Calu3 (cell line): ENCODE measurements at regions not wholly inside any gene's neighbourhood (a gene's known extent, or its start where the extent isn't known, plus 50 kb on each side); places are given as distances from the start of the nearest gene placed in this dataset.

Experiments used
- BruUV-seq: library from RNA; stranded (reverse); fragments of 400-500 nt; replicated peaks from 2 replicates; lab custom pipeline; 2021; lab: Mats Ljungman, UMichigan
- CTCF ChIA-PET: fragments of 300-600 bp; sonication (Branson Sonifier 250); formaldehyde crosslinking; loops from one replicate; lab custom pipeline; 2022; ENCODE audit warnings: antibody characterized with exemption; lab: Charles Lee
- DNase-seq: peaks from one replicate; pipeline ENCODE4 v3.0.0; 2022
- H3K27ac Mint-ChIP-seq: one replicate; pipeline ENCODE4 v1.8.0; 2022; ENCODE audit warnings: mixed read lengths; ENCODE audit not compliant: unreplicated experiment
- H3K27me3 Mint-ChIP-seq: one replicate; pipeline ENCODE4 v1.8.0; 2022; ENCODE audit warnings: mixed read lengths; ENCODE audit not compliant: unreplicated experiment
- H3K36me3 Mint-ChIP-seq: one replicate; pipeline ENCODE4 v1.8.0; 2022; ENCODE audit warnings: mild to moderate bottlenecking, moderate library complexity, mixed read lengths; ENCODE audit not compliant: insufficient read depth, unreplicated experiment
- H3K4me1 Mint-ChIP-seq: one replicate; pipeline ENCODE4 v1.8.0; 2022; ENCODE audit warnings: mild to moderate bottlenecking, low read depth, mixed read lengths; ENCODE audit not compliant: unreplicated experiment
- H3K4me3 Mint-ChIP-seq: one replicate; pipeline ENCODE4 v1.8.0; 2022; ENCODE audit warnings: mild to moderate bottlenecking, low read depth, moderate library complexity, mixed read lengths; ENCODE audit not compliant: unreplicated experiment
- H3K9me3 Mint-ChIP-seq: one replicate; pipeline ENCODE4 v1.8.0; 2022; ENCODE audit warnings: low read depth, mixed read lengths; ENCODE audit not compliant: unreplicated experiment
- CTCF ChIP-seq: fragments of 200-600 bp; IDR thresholded peaks from one replicate; pipeline ENCODE4 v1.8.0; 2022; ENCODE audit warnings: antibody characterized with exemption; ENCODE audit not compliant: unreplicated experiment
- intact Hi-C: fragments of 100-400 bp; cut with micrococcal nuclease; formaldehyde crosslinking; loops from one replicate; pipeline ENCODE4 v1.10.0; 2022; ENCODE audit not compliant: unreplicated experiment

- TF ChIP-seq CTCF: no peak
- H3K27me3 Mint-ChIP-seq: peaks cover 100% of the 10 kb centered on the region
- CTCF ChIA-PET: no interaction called here
Observed at GRCh38 chr3:127366383-127366782, 78.5 kb upstream of the PRR20G start.

GRCh38 chr3:127365163-127365798 lies 77.4 kb upstream of the PRR20G start:
- intact Hi-C loops: no loop called here
- Mint-ChIP-seq H3K27me3 (peaks cover 100% of the 10 kb centered on the region), H3K9me3 (no peaks in the 10 kb centered on the region), H3K4me3 (no peak overlapping the region), H3K4me1 (no peaks in the 10 kb centered on the region), H3K27ac (no peak overlapping the region), H3K36me3 (no peaks in the 10 kb centered on the region)
- CTCF ChIA-PET: interaction anchor here (0.9 kb wide), 1 partner anchor 11 kb away, joined by 3 read pairs; no protein-coding TSS in a partner anchor
- DNase-seq: no peak
- no TSS peak for BruUV-seq
- no peak for TF ChIP-seq CTCF

More at GRCh38 chr3:127366383-127366782, 78.5 kb upstream of the PRR20G start:
- DNase-seq: no peak
- no TSS peak for BruUV-seq
- no peak overlapping the region for H3K27ac Mint-ChIP-seq
- no peaks in the 10 kb centered on the region for H3K36me3 Mint-ChIP-seq
- no peaks in the 10 kb centered on the region for H3K4me1 Mint-ChIP-seq
- no peaks in the 10 kb centered on the region for H3K9me3 Mint-ChIP-seq
- H3K4me3 Mint-ChIP-seq: no peak overlapping the region
- intact Hi-C loops: no loop called here

DNA sequence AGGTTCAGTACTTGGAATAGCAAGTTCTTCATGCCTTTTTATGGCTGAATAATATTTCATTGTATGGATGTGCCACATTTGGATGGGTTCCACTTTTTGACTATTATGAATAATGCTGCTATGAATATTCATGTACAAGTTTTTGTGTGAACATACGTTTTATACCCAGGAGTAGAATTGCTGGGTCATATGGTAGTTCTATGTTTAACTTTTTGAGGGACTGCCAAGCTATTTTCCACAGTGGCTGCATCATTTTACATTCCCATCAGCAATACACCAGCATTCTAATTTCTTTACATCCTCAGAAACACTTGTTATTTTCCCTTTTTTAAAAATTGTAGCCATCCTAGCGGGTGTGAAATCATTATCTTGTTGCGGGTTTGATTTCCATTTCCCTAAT lies 76.0 kb upstream of the PRR20G start:
- peaks cover 100% of the 10 kb centered on the region for H3K27me3 Mint-ChIP-seq
- H3K36me3 Mint-ChIP-seq: no peaks in the 10 kb centered on the region
- no peak for DNase-seq
- BruUV-seq: no TSS peak
- H3K4me1 Mint-ChIP-seq: no peaks in the 10 kb centered on the region
- no peak overlapping the region for H3K4me3 Mint-ChIP-seq
- H3K9me3 Mint-ChIP-seq: no peaks in the 10 kb centered on the region
- CTCF ChIA-PET: no interaction called here
- no peak for TF ChIP-seq CTCF
- no peak overlapping the region for H3K27ac Mint-ChIP-seq
- intact Hi-C loops: no loop called here

GRCh38 chr3:127363171-127363570 lies 75.3 kb upstream of the PRR20G start:
- H3K27me3 Mint-ChIP-seq: peaks cover 100% of the 10 kb centered on the region
- H3K36me3 Mint-ChIP-seq: no peaks in the 10 kb centered on the region
- DNase-seq: no peak
- no peak overlapping the region for H3K27ac Mint-ChIP-seq
- BruUV-seq: no TSS peak
- H3K4me1 Mint-ChIP-seq: no peaks in the 10 kb centered on the region
- CTCF ChIA-PET: no interaction called here
- H3K4me3 Mint-ChIP-seq: no peak overlapping the region
- H3K9me3 Mint-ChIP-seq: no peaks in the 10 kb centered on the region
- TF ChIP-seq CTCF: no peak
- intact Hi-C loops: no loop called here
